Neuronal stem cell (in vitro differentiated cells): ENCODE measurements at regions not wholly inside any gene's neighbourhood (a gene's known extent, or its start where the extent isn't known, plus 50 kb on each side); places are given as distances from the start of the nearest gene placed in this dataset.

Source experiments
- DNase-seq: peaks from one replicate; pipeline ENCODE4 v3.0.0-alpha.2; 2013; ENCODE audit warnings: low spot score
- H2AFZ ChIP-seq: one replicate; pipeline ENCODE4 v1.6.1; 2013; ENCODE audit warnings: mild to moderate bottlenecking, low read length, inconsistent platforms
- H2AK5ac ChIP-seq: 2 replicates; pipeline ENCODE4 v1.6.1; 2013; ENCODE audit warnings: low read depth, mild to moderate bottlenecking, inconsistent platforms, low read length, moderate library complexity, mixed read lengths
- H2BK120ac ChIP-seq: 2 replicates; pipeline ENCODE4 v1.6.1; 2013; ENCODE audit warnings: low read depth, mild to moderate bottlenecking, inconsistent platforms, low read length, moderate library complexity, mixed read lengths
- H2BK12ac ChIP-seq: one replicate; pipeline ENCODE4 v1.6.1; 2013; ENCODE audit warnings: low read length, inconsistent platforms
- H2BK15ac ChIP-seq: 2 replicates; pipeline ENCODE4 v1.6.1; 2013; ENCODE audit warnings: mild to moderate bottlenecking, low read length, inconsistent platforms, mixed read lengths
- H2BK5ac ChIP-seq: one replicate; pipeline ENCODE4 v1.6.1; 2013; ENCODE audit warnings: inconsistent platforms, mild to moderate bottlenecking, low read length, moderate library complexity
- H3K14ac ChIP-seq: one replicate; pipeline ENCODE4 v1.6.1; 2013; ENCODE audit warnings: low read length, inconsistent platforms
- H3K18ac ChIP-seq: 2 replicates; pipeline ENCODE4 v1.6.1; 2013; ENCODE audit warnings: low read length, inconsistent platforms
- H3K23ac ChIP-seq: 2 replicates; pipeline ENCODE4 v1.6.1; 2013; ENCODE audit warnings: low read depth, mild to moderate bottlenecking, mixed read lengths, low read length, inconsistent platforms; ENCODE audit not compliant: poor library complexity
- H3K27ac ChIP-seq: replicated peaks from 3 replicates; pipeline ENCODE4 v1.5.1; 2013; ENCODE audit warnings: low read length, inconsistent platforms
- H3K27me3 ChIP-seq, 3 experiments: 2 replicates each; pipeline ENCODE4 v1.6.1; 2013; ENCODE audit warnings: low read length in 3 of 3, mild to moderate bottlenecking in 2 of 3, inconsistent platforms in 1 of 3, low read depth in 1 of 3, mixed read lengths in 1 of 3, moderate library complexity in 1 of 3; ENCODE audit not compliant: control insufficient read depth in 3 of 3, insufficient read depth in 3 of 3
- H3K36me3 ChIP-seq, 2 donors: replicated peaks in 1 of 2; 2 replicates each; pipeline ENCODE4 v1.6.1; 2013; ENCODE audit warnings: low read length in 2 of 2; ENCODE audit not compliant: control insufficient read depth in 2 of 2, insufficient read depth in 2 of 2
- H3K4ac ChIP-seq: 2 replicates; pipeline ENCODE4 v1.6.1; 2013; ENCODE audit warnings: inconsistent platforms, mild to moderate bottlenecking, low read length, moderate library complexity
- H3K4me1 ChIP-seq, 2 donors: 1 replicate in 1 of 2; 2 replicates in 1 of 2; pipeline ENCODE4 v1.6.1; 2013; ENCODE audit warnings: low read length in 2 of 2, low read depth in 1 of 2; ENCODE audit not compliant: control insufficient read depth in 2 of 2, insufficient read depth in 1 of 2
- H3K4me2 ChIP-seq: one replicate; pipeline ENCODE4 v1.6.1; 2013; ENCODE audit warnings: mild to moderate bottlenecking, low read length, inconsistent platforms; ENCODE audit not compliant: insufficient read depth, poor library complexity, severe bottlenecking
- H3K4me3 ChIP-seq, 2 donors: 2 replicates each; pipeline ENCODE4 v1.5.1; 2013; ENCODE audit warnings: low read length in 2 of 2, mild to moderate bottlenecking in 2 of 2, inconsistent platforms in 1 of 2, moderate library complexity in 1 of 2
- H3K79me1 ChIP-seq: one replicate; pipeline ENCODE4 v1.6.1; 2013; ENCODE audit warnings: low read depth, mild to moderate bottlenecking, inconsistent platforms, low read length, moderate library complexity
- H3K9ac ChIP-seq: one replicate; pipeline ENCODE4 v1.6.1; 2013; ENCODE audit warnings: mild to moderate bottlenecking, low read depth, low read length, inconsistent platforms; ENCODE audit not compliant: poor library complexity
- H3K9me3 ChIP-seq, 2 donors: replicated peaks in 1 of 2; 2 replicates each; pipeline versions ENCODE3 to v1.6.1; 2013; ENCODE audit warnings: low read length in 2 of 2, mild to moderate bottlenecking in 2 of 2, inconsistent platforms in 1 of 2, low read depth in 1 of 2, mixed read lengths in 1 of 2, moderate library complexity in 1 of 2; ENCODE audit not compliant: control insufficient read depth in 2 of 2, insufficient read depth in 1 of 2
- H4K8ac ChIP-seq: one replicate; pipeline ENCODE4 v1.6.1; 2013; ENCODE audit warnings: low read depth, mild to moderate bottlenecking, inconsistent platforms, low read length, moderate library complexity
- H4K91ac ChIP-seq: one replicate; pipeline ENCODE4 v1.6.1; 2013; ENCODE audit warnings: low read length, low read depth, mild to moderate bottlenecking, inconsistent platforms; ENCODE audit not compliant: poor library complexity
- WGBS, 2 donors: extraction: QIAGEN DNeasy Blood & Tissue Kit; methylation state at CpG; one replicate each; pipeline ENCODE4 v1.1.7; 2013; ENCODE audit warnings: missing lambda C conversion rate in 2 of 2, mixed read lengths in 1 of 2; ENCODE audit not compliant: insufficient read length in 2 of 2, insufficient replicate concordance in 1 of 2; ENCODE audit errors: extremely low coverage in 2 of 2; 5-methylcytosine and 5-hydroxymethylcytosine counted together

GRCh38 chr5:7213525-7213924 is 182.4 kb upstream of the ADCY2 start:
- peaks cover 0 to 3% (median 0%) of the 10 kb centered on the region in 3 experiments for H3K27me3 ChIP-seq
- no peak overlapping the region for H2BK15ac ChIP-seq
- no peak overlapping the region for H3K4ac ChIP-seq
- H2BK12ac ChIP-seq, result no peak overlapping the region
- H3K36me3 ChIP-seq, result no peaks in the 10 kb centered on the region
- no peaks in the 10 kb centered on the region for H3K9me3 ChIP-seq
- no peak overlapping the region for H3K4me2 ChIP-seq
- H3K18ac ChIP-seq, result no peak overlapping the region
- no peak overlapping the region for H2BK5ac ChIP-seq
- H2AK5ac ChIP-seq, result no peak overlapping the region
- no peak for DNase-seq
- no peaks in the 10 kb centered on the region for H3K4me1 ChIP-seq
- H3K23ac ChIP-seq, result no peak overlapping the region
- no peak overlapping the region for H4K8ac ChIP-seq
- no peak overlapping the region for H3K4me3 ChIP-seq
- H2AFZ ChIP-seq, result no peak overlapping the region
- H3K79me1 ChIP-seq, result no peaks in the 10 kb centered on the region
- H3K27ac ChIP-seq, result no peak overlapping the region
- no peak overlapping the region for H4K91ac ChIP-seq
- H3K14ac ChIP-seq, result no peak overlapping the region
- H3K9ac ChIP-seq, result no peak overlapping the region
- H2BK120ac ChIP-seq, result no peak overlapping the region
- WGBS, 2 donors, result no CpG with 5 or more reads among the region's 5 CpGs

DNA sequence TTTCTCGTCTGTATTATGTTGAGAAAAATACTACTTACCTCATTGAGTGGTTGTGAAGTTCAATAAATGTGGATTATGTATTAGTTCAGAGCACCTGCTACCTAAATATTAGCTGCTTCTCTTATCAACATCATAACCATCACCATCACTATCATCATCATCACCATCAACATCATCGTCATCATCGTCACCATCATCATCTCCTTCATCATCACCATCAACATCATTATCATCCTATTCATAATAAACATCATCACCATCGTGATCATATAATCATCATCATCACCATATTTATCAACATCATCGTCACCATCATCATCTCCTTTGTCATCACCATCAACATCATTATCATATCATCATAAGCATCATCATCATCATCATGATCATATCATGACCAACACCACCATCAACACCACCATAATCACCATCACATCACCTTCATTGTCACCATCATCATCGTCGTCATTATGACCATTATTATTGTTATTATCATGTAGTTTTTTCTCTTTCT is 181.0 kb upstream of the ADCY2 start:
- no peak overlapping the region for H3K4me2 ChIP-seq

DNA sequence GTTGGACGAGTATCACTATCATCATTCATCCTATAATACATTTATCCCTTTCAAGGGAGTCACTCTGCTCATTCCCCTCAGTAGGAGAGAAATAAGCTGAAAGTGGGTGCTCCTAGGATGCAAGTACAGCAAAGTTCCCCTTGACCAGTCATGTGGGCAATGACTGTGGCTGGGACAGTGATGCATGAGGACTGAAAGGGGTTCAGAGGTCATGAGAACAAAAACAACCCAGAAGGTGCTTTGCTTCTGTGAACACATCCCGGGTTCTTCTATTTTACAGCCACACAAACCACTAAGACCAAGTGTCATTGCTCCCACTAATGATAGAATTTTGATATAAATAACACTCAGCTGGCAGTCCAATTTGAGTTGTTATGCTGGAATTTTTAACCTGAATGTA is 177.8 kb upstream of the ADCY2 start:
- DNase-seq, result no peak
- H3K79me1 ChIP-seq, result no peaks in the 10 kb centered on the region
- H3K4ac ChIP-seq, result no peak overlapping the region
- H3K9me3 ChIP-seq, result no peaks in the 10 kb centered on the region
- no peaks in the 10 kb centered on the region for H3K4me1 ChIP-seq
- H3K4me3 ChIP-seq, result no peak overlapping the region
- no peak overlapping the region for H2BK5ac ChIP-seq
- no peak overlapping the region for H3K27ac ChIP-seq
- H3K27me3 ChIP-seq, result peaks cover 0 to 3% (median 0%) of the 10 kb centered on the region in 3 experiments
- no peak overlapping the region for H3K18ac ChIP-seq
- no peaks in the 10 kb centered on the region for H3K36me3 ChIP-seq
- no peak overlapping the region for H3K14ac ChIP-seq
- no peak overlapping the region for H2BK15ac ChIP-seq
- H2BK12ac ChIP-seq, result no peak overlapping the region
- no peak overlapping the region for H2AK5ac ChIP-seq
- WGBS, 2 donors, result no CpG with 5 or more reads among the region's 2 CpGs
- H4K8ac ChIP-seq, result no peak overlapping the region
- H2BK120ac ChIP-seq, result no peak overlapping the region
- H3K9ac ChIP-seq, result no peak overlapping the region
- no peak overlapping the region for H3K4me2 ChIP-seq
- no peak overlapping the region for H2AFZ ChIP-seq
- H3K23ac ChIP-seq, result no peak overlapping the region
- no peak overlapping the region for H4K91ac ChIP-seq

More for the DNA sequence above, 181.0 kb upstream of the ADCY2 start:
- Histone ChIP-seq H3K14ac (no peak overlapping the region), H3K4ac (no peak overlapping the region), H2BK15ac (no peak overlapping the region), H3K23ac (no peak overlapping the region), H3K27me3 (peaks cover 0 to 3% (median 0%) of the 10 kb centered on the region in 3 experiments), H4K8ac (no peak overlapping the region), H3K36me3 (no peaks in the 10 kb centered on the region), H2BK120ac (no peak overlapping the region), H3K18ac (no peak overlapping the region), H2AFZ (no peak overlapping the region), H3K79me1 (no peaks in the 10 kb centered on the region), H3K27ac (no peak overlapping the region), H2BK5ac (no peak overlapping the region), H3K4me3 (no peak overlapping the region), H3K9ac (no peak overlapping the region), H2BK12ac (no peak overlapping the region), H3K9me3 (no peaks in the 10 kb centered on the region), H4K91ac (no peak overlapping the region), H3K4me1 (no peaks in the 10 kb centered on the region), H2AK5ac (no peak overlapping the region)
- WGBS, 2 donors, result 100% methylated on average over 3 to 4 of the region's 7 CpGs
- no peak for DNase-seq

- Histone ChIP-seq H4K8ac (no peak overlapping the region), H3K9ac (no peak overlapping the region), H3K14ac (no peak overlapping the region)
These were observed 175.8 kb upstream of the ADCY2 start for GRCh38 chr5:7220156-7220555.

More at GRCh38 chr5:7220156-7220555, 175.8 kb upstream of the ADCY2 start:
- no peak overlapping the region for H3K4me2 ChIP-seq
- no peak overlapping the region for H3K27ac ChIP-seq
- H2AK5ac ChIP-seq, result no peak overlapping the region
- no peaks in the 10 kb centered on the region for H3K36me3 ChIP-seq
- no peak overlapping the region for H3K18ac ChIP-seq
- no peak overlapping the region for H4K91ac ChIP-seq
- H2BK120ac ChIP-seq, result no peak overlapping the region
- no CpG with 5 or more reads among the region's 4 CpGs for WGBS, 2 donors
- H3K23ac ChIP-seq, result no peak overlapping the region
- H2AFZ ChIP-seq, result no peak overlapping the region
- no peak overlapping the region for H2BK5ac ChIP-seq
- no peak for DNase-seq
- no peak overlapping the region for H2BK12ac ChIP-seq
- H3K4ac ChIP-seq, result no peak overlapping the region
- H2BK15ac ChIP-seq, result no peak overlapping the region
- no peak overlapping the region for H3K4me3 ChIP-seq
- H3K79me1 ChIP-seq, result no peaks in the 10 kb centered on the region
- H3K27me3 ChIP-seq, result peaks cover 0 to 3% (median 0%) of the 10 kb centered on the region in 3 experiments
- H3K9me3 ChIP-seq, result no peaks in the 10 kb centered on the region
- H3K4me1 ChIP-seq, result no peaks in the 10 kb centered on the region
